ENCODE measurements at regions not wholly inside any gene's neighbourhood (a gene's known extent, or its start where the extent isn't known, plus 50 kb on each side); places are given as distances from the start of the nearest gene placed in this dataset.

- no peak overlapping the region for H3K4me3 ChIP-seq (ENCODE audit: low read depth, low read length)
- TF ChIP-seq CTCF (IDR thresholded peaks at IDR 0.05; ENCODE audit: borderline replicate concordance, insufficient read depth, low read depth, low read length): no peak
These were observed 550.1 kb upstream of the CDH8 start for GRCh38 chr16:62586128-62586862.

GRCh38 chr16:62585041-62585545 is 548.9 kb upstream of the CDH8 start:
- TF ChIP-seq CTCF (IDR thresholded peaks at IDR 0.05; ENCODE audit: borderline replicate concordance, insufficient read depth, low read depth, low read length): no peak
- no peak overlapping the region for H3K4me3 ChIP-seq (ENCODE audit: low read depth, low read length)

GRCh38 chr16:62583414-62583813 is 547.2 kb upstream of the CDH8 start:
- no peak overlapping the region for H3K4me3 ChIP-seq (ENCODE audit: low read depth, low read length)
- no peak for TF ChIP-seq CTCF (IDR thresholded peaks at IDR 0.05; ENCODE audit: borderline replicate concordance, insufficient read depth, low read depth, low read length)

- no peak for TF ChIP-seq CTCF (IDR thresholded peaks at IDR 0.05; ENCODE audit: borderline replicate concordance, insufficient read depth, low read depth, low read length)
These were observed 537.2 kb upstream of the CDH8 start for GRCh38 chr16:62573466-62573865.

GRCh38 chr16:62568926-62569325 is 532.7 kb upstream of the CDH8 start:
- no peak overlapping the region for H3K4me3 ChIP-seq (ENCODE audit: low read depth, low read length)
- TF ChIP-seq CTCF (IDR thresholded peaks at IDR 0.05; ENCODE audit: borderline replicate concordance, insufficient read depth, low read depth, low read length): no peak

More at GRCh38 chr16:62573466-62573865, 537.2 kb upstream of the CDH8 start:
- no peak overlapping the region for H3K4me3 ChIP-seq (ENCODE audit: low read depth, low read length)

- H3K4me3 ChIP-seq (ENCODE audit: low read depth, low read length): no peak overlapping the region
- no peak for TF ChIP-seq CTCF (IDR thresholded peaks at IDR 0.05; ENCODE audit: borderline replicate concordance, insufficient read depth, low read depth, low read length)
These were observed 529.5 kb upstream of the CDH8 start for GRCh38 chr16:62565706-62566105.

GRCh38 chr16:62564291-62564690 is 528.1 kb upstream of the CDH8 start:
- H3K4me3 ChIP-seq (ENCODE audit: low read depth, low read length): no peak overlapping the region
- TF ChIP-seq CTCF (IDR thresholded peaks at IDR 0.05; ENCODE audit: borderline replicate concordance, insufficient read depth, low read depth, low read length): no peak

Measured in GM12875 (cell line).